ENCODE measurements at regions not wholly inside any gene's neighbourhood (a gene's known extent, or its start where the extent isn't known, plus 50 kb on each side); places are given as distances from the start of the nearest gene placed in this dataset.

GRCh38 chr7:40959955-40960354 is 742.9 kb downstream of the INHBA start:
- Histone ChIP-seq H3K9me3 (ENCODE audit: control insufficient read depth in 4 of 4, low read length in 3 of 4) (no peaks in the 10 kb centered on the region), H3K4me1 (ENCODE audit: control insufficient read depth in 4 of 4, insufficient read depth in 4 of 4, low read length in 3 of 4) (peaks cover 2 to 10% (median 4%) of the 10 kb centered on the region in 4 donors), H3K27ac (ENCODE audit: low read depth in 1 of 2, low read length in 2 of 2) (no peak overlapping the region), H3K27me3 (ENCODE audit: control insufficient read depth in 4 of 4, insufficient read depth in 4 of 4, low read length in 3 of 4) (no peaks in the 10 kb centered on the region), H3K36me3 (ENCODE audit: control insufficient read depth in 4 of 4, insufficient read depth in 3 of 4, low read depth in 1 of 4, low read length in 3 of 4) (no peaks in the 10 kb centered on the region), H3K4me3 (ENCODE audit: low read depth in 1 of 3, low read length in 3 of 3) (peak overlapping the region in 1 of 3 donors; percentile 14), H3K9ac (ENCODE audit: low read depth in 1 of 2, low read length in 2 of 2) (no peak overlapping the region)
- WGBS = 41% methylated on average over 1 of the region's 1 CpG
- no peak for DNase-seq (ENCODE audit: low spot score)
- TF ChIP-seq RXRA (IDR thresholded peaks at IDR 0.05) (peak; percentile 85), FOXA1 (IDR thresholded peaks at IDR 0.05) (peak; percentile 13), TAF1 (conservative IDR thresholded peaks at IDR 0.05) (no peak), EGR1 (IDR thresholded peaks at IDR 0.05; ENCODE audit: low read depth in 2 of 2) (peak in 1 of 2 donors; percentile 16), MAX (IDR thresholded peaks at IDR 0.05) (no peak), RAD21 (IDR thresholded peaks at IDR 0.05) (peak; percentile 48 to 51), ZBTB33 (IDR thresholded peaks at IDR 0.05) (peak; percentile 64), NR2F2 (IDR thresholded peaks at IDR 0.05) (no peak), FOXA2 (IDR thresholded peaks at IDR 0.05) (peak; percentile 67), ATF3 (IDR thresholded peaks at IDR 0.05) (peak; percentile 46), HNF4G (IDR thresholded peaks at IDR 0.05) (peak; percentile 64), SP1 (IDR thresholded peaks at IDR 0.05) (peak; percentile 65), JUND (IDR thresholded peaks at IDR 0.05) (peak; percentile 41 to 62), GABPA (IDR thresholded peaks at IDR 0.05 in 1 of 2, conservative IDR thresholded peaks at IDR 0.05 in 1 of 2) (no peak), REST (IDR thresholded peaks at IDR 0.05) (no peak), CTCF (IDR thresholded peaks at IDR 0.05; ENCODE audit: low read depth, low read length, missing input control) (no peak), HNF4A (conservative IDR thresholded peaks at IDR 0.05) (peak; percentile 82 to 86), YY1 (IDR thresholded peaks at IDR 0.05) (peak; percentile 74)

Measured in liver (tissue), 8 donors.